Osteoblast (primary cell): ENCODE measurements at regions not wholly inside any gene's neighbourhood (a gene's known extent, or its start where the extent isn't known, plus 50 kb on each side); places are given as distances from the start of the nearest gene placed in this dataset.

ENCODE experiments used
- DNase-seq: peaks from one replicate; pipeline ENCODE4 v3.0.0; 2011; ENCODE audit warnings: low spot score, mixed read lengths; ENCODE audit not compliant: insufficient read length; ENCODE audit errors: missing footprints
- H2AFZ ChIP-seq: 2 replicates; pipeline ENCODE4 v1.6.0; 2011; ENCODE audit warnings: mild to moderate bottlenecking, low read length
- H3K27ac ChIP-seq: 2 replicates; pipeline ENCODE4 v1.5.1; 2011; ENCODE audit warnings: mild to moderate bottlenecking, low read depth, low read length, moderate library complexity
- H3K27me3 ChIP-seq: 2 replicates; pipeline ENCODE4 v1.6.0; 2012; ENCODE audit warnings: mild to moderate bottlenecking, control low read depth, inconsistent platforms, low read length, moderate library complexity; ENCODE audit not compliant: insufficient read depth
- H3K36me3 ChIP-seq: 2 replicates; pipeline ENCODE4 v1.5.1; 2011; ENCODE audit warnings: mild to moderate bottlenecking, low read length, control low read depth, moderate library complexity; ENCODE audit not compliant: insufficient read depth
- H3K4me1 ChIP-seq: 2 replicates; pipeline ENCODE4 v1.5.1; 2011; ENCODE audit warnings: mild to moderate bottlenecking, low read length, control low read depth, moderate library complexity; ENCODE audit not compliant: insufficient read depth
- H3K4me2 ChIP-seq: 2 replicates; pipeline ENCODE4 v1.6.0; 2011; ENCODE audit warnings: mild to moderate bottlenecking, low read length; ENCODE audit not compliant: insufficient read depth
- H3K4me3 ChIP-seq: fragments of 200-600 bp; sonication (generic); 3 replicates; pipeline ENCODE4 v1.5.1; 2012; ENCODE audit warnings: mild to moderate bottlenecking, low read length, inconsistent platforms; ENCODE audit not compliant: insufficient read depth
- H3K79me2 ChIP-seq: 2 replicates; pipeline ENCODE4 v1.6.0; 2012; ENCODE audit warnings: mild to moderate bottlenecking, low read length, control low read depth, inconsistent platforms; ENCODE audit not compliant: insufficient read depth
- H3K9me3 ChIP-seq: 2 replicates; pipeline ENCODE4 v1.5.1; 2011; ENCODE audit warnings: low read depth, low read length, control low read depth
- H4K20me1 ChIP-seq: 2 replicates; pipeline ENCODE4 v1.6.0; 2012; ENCODE audit warnings: mild to moderate bottlenecking, low read length, control low read depth; ENCODE audit not compliant: insufficient read depth
- TF ChIP-seq, protein P1 (sequence below): IDR thresholded peaks from 2 replicates; pipeline ENCODE4 v1.5.1; 2011; ENCODE audit warnings: mild to moderate bottlenecking, low read depth, low read length, moderate library complexity; ENCODE audit errors: extremely low read depth

DNA sequence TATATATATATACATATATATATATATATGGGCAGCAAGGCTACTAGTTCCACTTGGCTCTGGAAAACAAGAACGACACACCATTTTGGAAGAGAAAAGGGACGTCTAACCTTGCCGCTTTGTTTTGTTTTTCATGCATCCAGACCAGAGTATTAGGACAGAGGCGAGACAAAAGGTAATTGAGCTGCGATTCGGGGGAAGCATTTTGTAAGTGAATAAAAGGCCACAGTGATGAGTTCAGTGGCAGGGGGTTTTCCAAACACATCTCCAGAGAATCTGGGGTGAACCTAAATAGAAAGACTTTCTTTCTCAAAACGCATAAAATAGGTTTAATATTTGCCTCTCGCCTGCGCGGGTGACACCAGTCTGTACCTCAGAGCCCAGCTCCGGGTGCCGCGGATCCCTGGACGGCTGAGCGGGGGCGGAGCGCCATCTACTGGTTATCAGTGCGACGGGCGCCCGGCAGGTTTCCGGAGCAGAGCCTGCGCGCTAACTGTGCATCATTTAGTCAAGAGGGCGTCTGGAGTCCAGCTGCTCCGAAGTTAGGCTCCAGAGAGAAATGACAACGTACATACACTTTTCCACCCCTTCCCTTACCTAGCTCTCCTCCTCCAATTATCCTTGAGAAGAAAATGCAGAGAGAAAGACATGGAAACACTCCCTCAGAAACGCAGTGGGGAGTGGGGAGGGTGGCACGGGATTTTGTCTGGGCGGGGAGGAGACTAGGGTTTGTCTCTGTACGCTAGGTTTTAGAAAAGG, 262.3 kb downstream of the TBC1D4 start:
- Histone ChIP-seq H2AFZ (peak overlapping the region; percentile 81), H3K4me3 (peak overlapping the region; percentile 67), H3K4me1 (peaks cover 9% of the 10 kb centered on the region), H3K27me3 (no peaks in the 10 kb centered on the region), H3K27ac (peak overlapping the region; percentile 56), H3K4me2 (peak overlapping the region; percentile 86), H3K36me3 (no peaks in the 10 kb centered on the region), H3K79me2 (no peaks in the 10 kb centered on the region), H3K9me3 (no peaks in the 10 kb centered on the region), H4K20me1 (no peaks in the 10 kb centered on the region)
- TF ChIP-seq, protein P1, sequence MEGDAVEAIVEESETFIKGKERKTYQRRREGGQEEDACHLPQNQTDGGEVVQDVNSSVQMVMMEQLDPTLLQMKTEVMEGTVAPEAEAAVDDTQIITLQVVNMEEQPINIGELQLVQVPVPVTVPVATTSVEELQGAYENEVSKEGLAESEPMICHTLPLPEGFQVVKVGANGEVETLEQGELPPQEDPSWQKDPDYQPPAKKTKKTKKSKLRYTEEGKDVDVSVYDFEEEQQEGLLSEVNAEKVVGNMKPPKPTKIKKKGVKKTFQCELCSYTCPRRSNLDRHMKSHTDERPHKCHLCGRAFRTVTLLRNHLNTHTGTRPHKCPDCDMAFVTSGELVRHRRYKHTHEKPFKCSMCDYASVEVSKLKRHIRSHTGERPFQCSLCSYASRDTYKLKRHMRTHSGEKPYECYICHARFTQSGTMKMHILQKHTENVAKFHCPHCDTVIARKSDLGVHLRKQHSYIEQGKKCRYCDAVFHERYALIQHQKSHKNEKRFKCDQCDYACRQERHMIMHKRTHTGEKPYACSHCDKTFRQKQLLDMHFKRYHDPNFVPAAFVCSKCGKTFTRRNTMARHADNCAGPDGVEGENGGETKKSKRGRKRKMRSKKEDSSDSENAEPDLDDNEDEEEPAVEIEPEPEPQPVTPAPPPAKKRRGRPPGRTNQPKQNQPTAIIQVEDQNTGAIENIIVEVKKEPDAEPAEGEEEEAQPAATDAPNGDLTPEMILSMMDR, result peak; percentile 95
- DNase-seq, result peak; percentile 93

DNA sequence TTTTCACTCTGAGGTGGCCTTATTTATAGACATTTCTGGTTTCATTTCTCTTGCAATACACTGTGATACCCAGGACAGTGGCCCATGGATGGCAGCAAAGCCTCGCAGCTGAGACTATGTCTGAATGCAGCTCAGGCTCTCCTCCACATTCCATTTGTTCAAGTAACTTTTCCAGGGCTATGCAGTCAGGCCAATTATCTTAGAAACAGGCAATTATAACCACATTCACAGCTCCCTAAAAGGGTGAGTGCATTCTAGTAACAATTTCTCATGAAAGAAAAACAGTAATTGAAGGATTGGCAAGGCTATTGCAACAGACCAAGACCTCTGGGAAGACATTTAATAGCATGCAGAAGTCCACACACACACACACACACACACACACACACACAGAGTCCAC, 264.0 kb downstream of the TBC1D4 start:
- Histone ChIP-seq H3K9me3 (no peaks in the 10 kb centered on the region), H3K36me3 (no peaks in the 10 kb centered on the region), H3K27ac (no peak overlapping the region), H3K4me3 (no peak overlapping the region), H2AFZ (no peak overlapping the region), H3K79me2 (no peaks in the 10 kb centered on the region), H3K4me1 (peaks cover 9% of the 10 kb centered on the region), H3K27me3 (no peaks in the 10 kb centered on the region), H3K4me2 (no peak overlapping the region), H4K20me1 (no peaks in the 10 kb centered on the region)
- TF ChIP-seq, protein P1, result peak; percentile 43
- DNase-seq, result peak; percentile 43

DNA sequence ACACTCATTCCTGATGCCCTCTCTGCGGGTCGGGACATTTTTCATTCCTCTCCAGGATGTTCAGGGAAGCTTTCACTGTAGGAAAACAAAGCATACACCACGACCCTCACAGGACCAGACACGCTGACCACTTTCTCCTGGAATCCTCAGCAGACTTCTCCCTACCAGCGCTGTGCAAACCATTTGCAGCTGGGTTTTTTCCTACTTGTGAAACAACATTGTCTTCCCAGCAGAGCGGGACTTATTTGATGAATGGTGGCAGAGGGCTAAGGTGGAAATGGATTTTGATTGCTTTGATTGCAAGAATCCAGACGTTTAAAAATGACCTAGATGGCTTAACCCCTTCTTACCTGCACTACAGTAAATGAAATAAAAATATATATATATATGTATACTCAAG, 265.9 kb downstream of the TBC1D4 start:
- DNase-seq, result no peak
- H3K4me3 ChIP-seq, result peak overlapping the region; percentile 30
- H3K27ac ChIP-seq, result no peak overlapping the region
- no peaks in the 10 kb centered on the region for H3K36me3 ChIP-seq
- H3K4me1 ChIP-seq, result peaks cover 9% of the 10 kb centered on the region
- H3K79me2 ChIP-seq, result no peaks in the 10 kb centered on the region
- no peaks in the 10 kb centered on the region for H4K20me1 ChIP-seq
- H2AFZ ChIP-seq, result peak overlapping the region; percentile 84
- TF ChIP-seq, protein P1, result no peak
- H3K27me3 ChIP-seq, result no peaks in the 10 kb centered on the region
- H3K9me3 ChIP-seq, result no peaks in the 10 kb centered on the region
- H3K4me2 ChIP-seq, result peak overlapping the region; percentile 63

DNA sequence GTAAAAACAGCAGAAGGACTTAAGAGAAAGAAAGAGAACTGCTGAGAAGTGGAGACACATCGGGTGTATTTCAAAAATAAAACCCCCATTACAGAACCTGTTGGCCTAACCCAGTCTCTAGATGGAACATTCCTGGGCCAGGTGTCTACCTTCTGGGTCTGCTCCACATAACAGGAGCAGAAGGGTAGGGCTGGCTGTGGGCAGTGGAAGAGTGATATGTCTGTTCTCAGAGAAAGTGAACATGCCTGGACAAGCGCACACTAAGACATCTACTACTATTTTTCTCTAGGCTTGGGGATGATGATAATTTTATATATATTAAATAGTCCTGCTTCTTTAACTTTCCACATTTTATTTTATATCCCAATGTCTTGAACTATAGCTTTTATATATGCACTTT, 267.1 kb downstream of the TBC1D4 start:
- TF ChIP-seq, protein P1, result no peak
- no peak overlapping the region for H2AFZ ChIP-seq
- no peaks in the 10 kb centered on the region for H3K9me3 ChIP-seq

More for the DNA sequence above, 267.1 kb downstream of the TBC1D4 start:
- Histone ChIP-seq H3K79me2 (no peaks in the 10 kb centered on the region), H3K4me2 (no peak overlapping the region), H3K4me1 (peaks cover 9% of the 10 kb centered on the region), H3K27me3 (no peaks in the 10 kb centered on the region), H4K20me1 (no peaks in the 10 kb centered on the region), H3K36me3 (no peaks in the 10 kb centered on the region), H3K4me3 (no peak overlapping the region), H3K27ac (no peak overlapping the region)
- no peak for DNase-seq
